ENCODE measurements at regions not wholly inside any gene's neighbourhood (a gene's known extent, or its start where the extent isn't known, plus 50 kb on each side); places are given as distances from the start of the nearest gene placed in this dataset.

GRCh38 chr18:28313602-28314001 is 136.7 kb upstream of the CDH2 start:
- DNase-seq: no peak
- no peak overlapping the region for H3K27ac ChIP-seq
- intact Hi-C loops (cut with DNase I): no loop called here
- ATAC-seq: no peak
- no peaks in the 10 kb centered on the region for H3K36me3 ChIP-seq
- H3K9me3 ChIP-seq: no peaks in the 10 kb centered on the region
- H3K4me3 ChIP-seq: no peak overlapping the region
- H3K27me3 ChIP-seq (ENCODE audit: low read depth): no peaks in the 10 kb centered on the region
- no peaks in the 10 kb centered on the region for H3K4me1 ChIP-seq
- no peak for TF ChIP-seq CTCF (IDR thresholded peaks at IDR 0.05)

GRCh38 chr18:28288784-28289183 is 111.9 kb upstream of the CDH2 start:
- DNase-seq: no peak
- no peak overlapping the region for H3K4me3 ChIP-seq
- no peaks in the 10 kb centered on the region for H3K4me1 ChIP-seq
- no peak for ATAC-seq
- no peaks in the 10 kb centered on the region for H3K27me3 ChIP-seq (ENCODE audit: low read depth)
- H3K27ac ChIP-seq: no peak overlapping the region
- no peaks in the 10 kb centered on the region for H3K36me3 ChIP-seq
- TF ChIP-seq CTCF (IDR thresholded peaks at IDR 0.05): no peak
- intact Hi-C loops (cut with DNase I): no loop called here
- peaks cover 3% of the 10 kb centered on the region for H3K9me3 ChIP-seq

GRCh38 chr18:28287146-28287545 is 110.2 kb upstream of the CDH2 start:
- ATAC-seq: no peak
- H3K27ac ChIP-seq: no peak overlapping the region
- peaks cover under 1% of the 10 kb centered on the region for H3K9me3 ChIP-seq
- DNase-seq: no peak
- H3K36me3 ChIP-seq: no peaks in the 10 kb centered on the region
- H3K4me3 ChIP-seq: no peak overlapping the region
- H3K27me3 ChIP-seq (ENCODE audit: low read depth): no peaks in the 10 kb centered on the region
- H3K4me1 ChIP-seq: no peaks in the 10 kb centered on the region
- intact Hi-C loops (cut with DNase I): no loop called here
- no peak for TF ChIP-seq CTCF (IDR thresholded peaks at IDR 0.05)

- H3K9me3 ChIP-seq: no peaks in the 10 kb centered on the region
- DNase-seq (no peak), ATAC-seq (no peak)
- no peaks in the 10 kb centered on the region for H3K27me3 ChIP-seq (ENCODE audit: low read depth)
- H3K4me3 ChIP-seq: no peak overlapping the region
- TF ChIP-seq CTCF (IDR thresholded peaks at IDR 0.05): no peak
- no peaks in the 10 kb centered on the region for H3K36me3 ChIP-seq
- no peak overlapping the region for H3K27ac ChIP-seq
- H3K4me1 ChIP-seq: no peaks in the 10 kb centered on the region
- intact Hi-C loops (cut with DNase I): no loop called here
Measured at GRCh38 chr18:28284132-28284531, 107.2 kb upstream of the CDH2 start.

- no peaks in the 10 kb centered on the region for H3K4me1 ChIP-seq
- H3K9me3 ChIP-seq: no peaks in the 10 kb centered on the region
- H3K27me3 ChIP-seq (ENCODE audit: low read depth): no peaks in the 10 kb centered on the region
- intact Hi-C loops (cut with DNase I): no loop called here
- no peak for TF ChIP-seq CTCF (IDR thresholded peaks at IDR 0.05)
- no peak overlapping the region for H3K4me3 ChIP-seq
- no peak overlapping the region for H3K27ac ChIP-seq
- H3K36me3 ChIP-seq: no peaks in the 10 kb centered on the region
- DNase-seq (no peak), ATAC-seq (no peak)
Measured at GRCh38 chr18:28281400-28281799, 104.5 kb upstream of the CDH2 start.

GRCh38 chr18:28269750-28270149 is 92.8 kb upstream of the CDH2 start:
- no peak for TF ChIP-seq CTCF (IDR thresholded peaks at IDR 0.05)
- ATAC-seq (no peak), DNase-seq (no peak)
- Histone ChIP-seq H3K27ac (no peak overlapping the region), H3K4me3 (no peak overlapping the region), H3K27me3 (ENCODE audit: low read depth) (no peaks in the 10 kb centered on the region), H3K9me3 (no peaks in the 10 kb centered on the region), H3K36me3 (no peaks in the 10 kb centered on the region), H3K4me1 (no peaks in the 10 kb centered on the region)
- intact Hi-C loops (cut with DNase I): no loop called here

Measured in lower lobe of right lung (tissue), 2 donors.